ENCODE measurements at regions not wholly inside any gene's neighbourhood (a gene's known extent, or its start where the extent isn't known, plus 50 kb on each side); places are given as distances from the start of the nearest gene placed in this dataset.

- no peaks in the 10 kb centered on the region for H3K9me3 Mint-ChIP-seq
- ATAC-seq (no peak), DNase-seq (ENCODE audit: low spot score) (no peak)
- no peak overlapping the region for H3K27ac Mint-ChIP-seq
- CTCF ChIA-PET: interaction anchor here (1.0 to 1.2 kb wide), 2 partner anchors 463 to 1023 kb away, joined by 3 to 5 read pairs; no protein-coding TSS in a partner anchor
- POLR2A ChIA-PET: no interaction called here
- H3K27me3 Mint-ChIP-seq (ENCODE audit: low read depth): no peaks in the 10 kb centered on the region
- no peak overlapping the region for H3K4me3 Mint-ChIP-seq
- H3K36me3 Mint-ChIP-seq: no peaks in the 10 kb centered on the region
- H3K4me1 Mint-ChIP-seq: peaks cover 10% of the 10 kb centered on the region; the same call in 1 of the 2 replicates
- TF ChIP-seq PREB (CRISPR knock-in tag; IDR thresholded peaks at IDR 0.05; ENCODE audit: borderline replicate concordance) (no peak), ZBTB21 (CRISPR knock-in tag; IDR thresholded peaks at IDR 0.05; ENCODE audit: borderline replicate concordance) (no peak), ATF1 (CRISPR knock-in tag; IDR thresholded peaks at IDR 0.05) (no peak), ZNF232 (CRISPR knock-in tag; IDR thresholded peaks at IDR 0.05) (no peak), ATF2 (CRISPR knock-in tag; IDR thresholded peaks at IDR 0.05; ENCODE audit: borderline replicate concordance, low read depth) (no peak), TEAD4 (CRISPR knock-in tag; IDR thresholded peaks at IDR 0.05) (no peak), RELA (CRISPR knock-in tag; IDR thresholded peaks at IDR 0.05; ENCODE audit: borderline replicate concordance) (no peak), PRRX2 (CRISPR knock-in tag; IDR thresholded peaks at IDR 0.05) (no peak), ZMAT4 (CRISPR knock-in tag; IDR thresholded peaks at IDR 0.05) (no peak), GRHL2 (CRISPR knock-in tag; IDR thresholded peaks at IDR 0.05; ENCODE audit: insufficient replicate concordance, severe bottlenecking) (no peak), ZNF512 (CRISPR knock-in tag; IDR thresholded peaks at IDR 0.05; ENCODE audit: borderline replicate concordance) (no peak), RORB (CRISPR knock-in tag; IDR thresholded peaks at IDR 0.05) (no peak)
Measured at GRCh38 chr17:70629902-70630301, 460.6 kb downstream of the KCNJ2 start.

GRCh38 chr17:70636517-70637133, 467.3 kb downstream of the KCNJ2 start:
- DNase-seq (ENCODE audit: low spot score) (no peak), ATAC-seq (no peak)
- ChIA-PET POLR2A (no interaction called here), CTCF (no interaction called here)
- H3K27me3 Mint-ChIP-seq (ENCODE audit: low read depth): no peaks in the 10 kb centered on the region
- no peaks in the 10 kb centered on the region for H3K36me3 Mint-ChIP-seq
- no peak overlapping the region for H3K4me3 Mint-ChIP-seq
- no peak overlapping the region for H3K27ac Mint-ChIP-seq
- H3K9me3 Mint-ChIP-seq: no peaks in the 10 kb centered on the region
- peaks cover 28% of the 10 kb centered on the region for H3K4me1 Mint-ChIP-seq
- no peak for TF ChIP-seq TEAD1 (CRISPR knock-in tag; IDR thresholded peaks at IDR 0.05)
- TF ChIP-seq CTCF (IDR thresholded peaks at IDR 0.05): peak; percentile 64
- TF ChIP-seq HMGA2 (CRISPR knock-in tag; IDR thresholded peaks at IDR 0.05): peak; percentile 72; the same call in 1 of the 2 replicates

- DNase-seq (ENCODE audit: low spot score): no peak
- H3K27me3 Mint-ChIP-seq (ENCODE audit: low read depth): no peaks in the 10 kb centered on the region
- H3K27ac Mint-ChIP-seq: no peak overlapping the region
- ChIA-PET CTCF (interaction anchor here (0.7 kb wide), 1 partner anchor 436 kb away, joined by 3 read pairs; no protein-coding TSS in a partner anchor), POLR2A (no interaction called here)
- H3K4me1 Mint-ChIP-seq: peaks cover 38% of the 10 kb centered on the region
- H3K4me3 Mint-ChIP-seq: no peak overlapping the region
- H3K36me3 Mint-ChIP-seq: peaks cover 7% of the 10 kb centered on the region
- ATAC-seq: no peak
- H3K9me3 Mint-ChIP-seq: peaks cover 9% of the 10 kb centered on the region
- TF ChIP-seq ZNF512 (CRISPR knock-in tag; IDR thresholded peaks at IDR 0.05; ENCODE audit: borderline replicate concordance) (no peak), TCF7 (CRISPR knock-in tag; IDR thresholded peaks at IDR 0.05; ENCODE audit: low read depth) (no peak), E2F4 (CRISPR knock-in tag; IDR thresholded peaks at IDR 0.05; ENCODE audit: borderline replicate concordance, low read depth) (no peak), ZNF281 (CRISPR knock-in tag; IDR thresholded peaks at IDR 0.05) (no peak)
Measured at GRCh38 chr17:70642059-70642458, 472.7 kb downstream of the KCNJ2 start.
